Esophagus muscularis mucosa (tissue), 4 donors: ENCODE measurements at regions not wholly inside any gene's neighbourhood (a gene's known extent, or its start where the extent isn't known, plus 50 kb on each side); places are given as distances from the start of the nearest gene placed in this dataset.

Experiments
- DNase-seq: peaks from one replicate; pipeline ENCODE4 v3.0.0-alpha.2; 2017; ENCODE audit errors: extremely low spot score
- H3K27ac ChIP-seq, 4 donors: fragments of 200-600 bp; sonication (generic); replicated peaks in 1 of 4; 1 replicate in 3 of 4; 2 replicates in 1 of 4; pipeline ENCODE4 v1.5.1; 2016 to 2019; ENCODE audit warnings: mild to moderate bottlenecking in 1 of 4
- H3K27me3 ChIP-seq, 4 donors: fragments of 200-600 bp; sonication (generic); one replicate each; pipeline versions ENCODE4 v1.5.1 to v1.6.0; 2016 to 2019
- H3K36me3 ChIP-seq, 4 donors: fragments of 200-600 bp; sonication (generic); one replicate each; pipeline ENCODE4 v1.5.1; 2016 to 2019
- H3K4me1 ChIP-seq, 4 donors: fragments of 200-600 bp; sonication (generic); one replicate each; pipeline ENCODE4 v1.5.1; 2016 to 2019
- H3K4me3 ChIP-seq, 4 donors: fragments of 200-600 bp; sonication (generic); 1 replicate in 2 of 4; 2 replicates in 2 of 4; pipeline ENCODE4 v1.5.1; 2016 to 2019; ENCODE audit warnings: mild to moderate bottlenecking in 4 of 4, moderate library complexity in 1 of 4
- H3K9me3 ChIP-seq, 4 donors: fragments of 200-600 bp; sonication (generic); 1 replicate in 3 of 4; 2 replicates in 1 of 4; pipeline ENCODE4 v1.5.1; 2016 to 2019
- CTCF ChIP-seq, 3 experiments: fragments of 200-600 bp in 2 of 3; fragments of 450-650 bp in 1 of 3; sonication (generic) in 2 of 3; IDR thresholded peaks; one replicate each; pipeline ENCODE4 v1.5.1; 2017 to 2019; ENCODE audit warnings: antibody characterized with exemption in 3 of 3, mild to moderate bottlenecking in 2 of 3, moderate library complexity in 1 of 3
- EP300 ChIP-seq: sonication (generic); formaldehyde crosslinking; IDR thresholded peaks from one replicate; pipeline ENCODE4 v1.6.1; 2017; ENCODE audit warnings: antibody characterized with exemption
- POLR2A ChIP-seq: fragments of 450-650 bp; IDR thresholded peaks from one replicate; pipeline ENCODE4 v1.6.1; 2017; ENCODE audit warnings: antibody characterized with exemption, moderate library complexity, mild to moderate bottlenecking, low read depth
- POLR2AphosphoS5 ChIP-seq, 2 donors: sonication (generic); formaldehyde crosslinking; IDR thresholded peaks; one replicate each; pipeline ENCODE4 v1.6.1; 2017; ENCODE audit warnings: antibody characterized with exemption in 2 of 2
- WGBS: methylation state at CpG from one replicate; pipeline ENCODE4 v1.1.5; 2018; 5-methylcytosine and 5-hydroxymethylcytosine counted together
- intact Hi-C: fragments of 100-400 bp; cut with DNase I; formaldehyde crosslinking; loops from one replicate; pipeline ENCODE4 v1.15.1; 2023

- Histone ChIP-seq H3K27ac (no peak overlapping the region), H3K4me3 (no peak overlapping the region), H3K9me3 (no peaks in the 10 kb centered on the region), H3K36me3 (no peaks in the 10 kb centered on the region), H3K4me1 (peaks cover 0 to 11% (median 0%) of the 10 kb centered on the region in 4 donors), H3K27me3 (no peaks in the 10 kb centered on the region)
- intact Hi-C loops, result no loop called here
- TF ChIP-seq CTCF (IDR thresholded peaks at IDR 0.05) (no peak), POLR2AphosphoS5 (IDR thresholded peaks at IDR 0.05) (no peak), POLR2A (no peak), EP300 (no peak)
- no peak for DNase-seq
- 74% methylated on average over 6 of the region's 6 CpGs for WGBS
These were observed 183.9 kb downstream of the TOMM20 start for GRCh38 chr1:234944439-234945344.

- no peaks in the 10 kb centered on the region for H3K27me3 ChIP-seq
- intact Hi-C loops, result no loop called here
- H3K4me3 ChIP-seq, result no peak overlapping the region
- no peak for DNase-seq
- H3K36me3 ChIP-seq, result no peaks in the 10 kb centered on the region
- peaks cover 0 to 11% (median 0%) of the 10 kb centered on the region in 4 donors for H3K4me1 ChIP-seq
- H3K9me3 ChIP-seq, result no peaks in the 10 kb centered on the region
- no peak overlapping the region for H3K27ac ChIP-seq
- WGBS, result 76% methylated on average over 7 of the region's 7 CpGs
- TF ChIP-seq POLR2AphosphoS5 (IDR thresholded peaks at IDR 0.05), result no peak
- no peak for TF ChIP-seq EP300
These were observed 184.7 kb downstream of the TOMM20 start for GRCh38 chr1:234943836-234944402.

GRCh38 chr1:234942879-234943506 is 185.6 kb downstream of the TOMM20 start:
- Histone ChIP-seq H3K36me3 (no peaks in the 10 kb centered on the region), H3K9me3 (no peaks in the 10 kb centered on the region), H3K4me3 (no peak overlapping the region), H3K27me3 (no peaks in the 10 kb centered on the region), H3K27ac (no peak overlapping the region), H3K4me1 (peaks cover 0 to 11% (median 0%) of the 10 kb centered on the region in 4 donors)
- TF ChIP-seq POLR2A, result no peak
- no peak for TF ChIP-seq POLR2AphosphoS5 (IDR thresholded peaks at IDR 0.05)
- intact Hi-C loops, result no loop called here
- DNase-seq, result no peak
- WGBS, result 90% methylated on average over 5 of the region's 5 CpGs

GRCh38 chr1:234942012-234942332 is 186.7 kb downstream of the TOMM20 start:
- no peaks in the 10 kb centered on the region for H3K9me3 ChIP-seq
- no peak overlapping the region for H3K27ac ChIP-seq
- TF ChIP-seq CTCF (IDR thresholded peaks at IDR 0.05), result no peak
- no peak for TF ChIP-seq EP300
- no peak for TF ChIP-seq POLR2A
- no peak for TF ChIP-seq POLR2AphosphoS5 (IDR thresholded peaks at IDR 0.05)
- intact Hi-C loops, result no loop called here
- no peak overlapping the region for H3K4me3 ChIP-seq
- peaks cover 0 to 11% (median 0%) of the 10 kb centered on the region in 4 donors for H3K4me1 ChIP-seq
- no peaks in the 10 kb centered on the region for H3K36me3 ChIP-seq
- no peak for DNase-seq
- no peaks in the 10 kb centered on the region for H3K27me3 ChIP-seq
- 79% methylated on average over 4 of the region's 4 CpGs for WGBS

- no peak for DNase-seq
- no peaks in the 10 kb centered on the region for H3K27me3 ChIP-seq
- peaks cover 0 to 11% (median 0%) of the 10 kb centered on the region in 4 donors for H3K4me1 ChIP-seq
- H3K4me3 ChIP-seq, result no peak overlapping the region
- intact Hi-C loops, result no loop called here
- TF ChIP-seq POLR2AphosphoS5 (IDR thresholded peaks at IDR 0.05) (no peak), POLR2A (no peak), CTCF (IDR thresholded peaks at IDR 0.05) (no peak), EP300 (no peak)
- WGBS, result 91% methylated on average over 3 of the region's 3 CpGs
- no peak overlapping the region for H3K27ac ChIP-seq
- no peaks in the 10 kb centered on the region for H3K9me3 ChIP-seq
- no peaks in the 10 kb centered on the region for H3K36me3 ChIP-seq
These were observed 187.2 kb downstream of the TOMM20 start for GRCh38 chr1:234941321-234942011.
